ENCODE measurements at regions not wholly inside any gene's neighbourhood (a gene's known extent, or its start where the extent isn't known, plus 50 kb on each side); places are given as distances from the start of the nearest gene placed in this dataset.

DNA sequence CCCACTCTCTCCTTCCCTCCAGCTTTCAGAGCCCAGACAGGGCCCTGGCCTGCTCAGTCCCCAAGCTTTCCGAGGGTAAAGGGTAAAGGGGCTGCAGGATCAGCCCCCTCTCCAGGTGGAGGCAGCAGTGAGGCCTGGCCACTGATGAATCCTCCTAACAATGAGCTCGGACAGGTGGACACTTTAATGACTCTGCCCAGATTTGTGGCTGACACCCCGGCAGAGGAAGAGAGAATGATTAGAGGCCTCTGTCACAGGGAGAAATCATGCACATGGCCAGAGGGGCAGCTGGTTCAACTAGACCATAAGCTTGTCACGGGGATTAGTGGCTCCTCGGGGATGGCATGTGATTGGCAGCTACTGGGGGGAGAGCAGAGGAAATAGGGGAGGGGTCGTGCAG, 587.5 kb upstream of the B3GAT1 start (continued):
- TF ChIP-seq JUND (CRISPR knock-in tag; IDR thresholded peaks at IDR 0.05) (no peak), CHCHD3 (CRISPR knock-in tag; IDR thresholded peaks at IDR 0.05) (no peak), ZNF577 (CRISPR knock-in tag; IDR thresholded peaks at IDR 0.05; ENCODE audit: borderline replicate concordance, low read depth) (no peak), ZNF543 (CRISPR knock-in tag; IDR thresholded peaks at IDR 0.05) (no peak)

DNA sequence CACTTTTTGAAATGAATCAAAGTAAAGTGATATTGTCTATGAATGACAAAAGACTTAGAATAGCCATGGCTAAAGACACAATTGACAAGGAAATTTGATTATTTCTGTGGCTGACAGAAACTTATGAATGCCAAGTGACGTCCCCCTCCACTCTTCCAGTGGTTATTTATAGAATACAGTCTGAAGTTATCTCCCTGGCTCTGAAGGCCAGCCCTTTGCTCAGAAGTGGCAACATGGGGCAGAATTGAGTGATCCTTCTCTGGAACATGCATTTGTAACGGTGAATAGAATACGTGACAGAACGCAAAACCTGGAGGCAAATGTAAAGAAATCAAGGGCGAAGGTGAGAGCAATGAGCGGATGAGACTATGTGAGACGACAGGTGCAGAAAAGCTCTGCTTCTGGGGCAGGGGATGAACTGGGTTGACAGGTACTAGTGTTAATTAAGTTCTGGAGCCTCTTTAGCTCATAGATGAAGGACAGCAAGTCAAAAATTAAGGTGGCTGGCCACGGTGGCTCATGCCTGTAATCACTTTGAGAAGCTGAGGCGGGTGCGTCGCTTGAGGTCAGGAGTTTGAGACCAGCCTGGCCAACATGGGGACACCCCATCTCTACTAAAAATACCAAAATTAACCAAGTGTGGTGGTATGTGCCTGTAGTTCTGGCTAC, 585.7 kb upstream of the B3GAT1 start:
- in situ Hi-C loops (cut with HindIII; ENCODE audit: extremely low pct_ligation_motif_present, low pct_unique_long_range_greater_than_20kb) = no loop called here
- Histone ChIP-seq H3K4me2 (ENCODE audit: low read depth, low read length) (no peak overlapping the region), H3K4me3 (replicated peaks in 1 of 3; ENCODE audit: insufficient read depth in 1 of 3, low read depth in 2 of 3, low read length in 3 of 3) (no peak overlapping the region), H3K27ac (ENCODE audit: extremely low read length, insufficient read depth, low read length) (no peak overlapping the region), H3K9me3 (ENCODE audit: low read length) (no peaks in the 10 kb centered on the region), H4K20me1 (ENCODE audit: insufficient read depth, low read length) (no peaks in the 10 kb centered on the region), H3K27me3 (ENCODE audit: control insufficient read depth in 1 of 2, insufficient read depth in 2 of 2, low read length in 2 of 2) (no peaks in the 10 kb centered on the region; a peak in 2 of 5 replicates), H3K9ac (ENCODE audit: insufficient read depth, low read depth, low read length) (no peak overlapping the region), H3K79me2 (ENCODE audit: insufficient read depth, low read length) (no peaks in the 10 kb centered on the region), H3K4me1 (ENCODE audit: insufficient read depth, low read length) (no peaks in the 10 kb centered on the region), H2AFZ (ENCODE audit: low read length) (no peak overlapping the region), H3K36me3 (replicated peaks in 1 of 2; ENCODE audit: control insufficient read depth in 1 of 2, insufficient read depth in 2 of 2, low read length in 2 of 2) (no peaks in the 10 kb centered on the region)
- ChIA-PET CTCF (ENCODE audit: low intra/inter-chr PET ratio, low total read pairs) (no interaction called here), POLR2A (no interaction called here)
- ATAC-seq (no peak), DNase-seq (ENCODE audit: low spot score) (no peak), FAIRE-seq (no peak)
- TF ChIP-seq RORA (CRISPR knock-in tag; IDR thresholded peaks at IDR 0.05) (no peak), SALL1 (CRISPR knock-in tag; IDR thresholded peaks at IDR 0.05) (no peak), ZNF431 (CRISPR knock-in tag; IDR thresholded peaks at IDR 0.05; ENCODE audit: borderline replicate concordance, low read depth) (no peak), ARHGAP35 (CRISPR knock-in tag; IDR thresholded peaks at IDR 0.05; ENCODE audit: borderline replicate concordance) (no peak)
- no TSS peak for BruUV-seq (replicated peaks)
- intact Hi-C loops (cut with micrococcal nuclease; ENCODE audit: unreplicated experiment) = no loop called here
- 43% methylated on average over 11 of the region's 11 CpGs for WGBS (ENCODE audit: low lambda C conversion rate)
